IPS-20b (cell line): ENCODE measurements at regions not wholly inside any gene's neighbourhood (a gene's known extent, or its start where the extent isn't known, plus 50 kb on each side); places are given as distances from the start of the nearest gene placed in this dataset.

ENCODE experiments used
- H3K27ac ChIP-seq: one replicate; pipeline ENCODE4 v1.5.1; 2013; ENCODE audit warnings: low read length
- H3K27me3 ChIP-seq: 2 replicates; pipeline ENCODE4 v1.6.1; 2013; ENCODE audit warnings: mild to moderate bottlenecking, low read length, inconsistent platforms; ENCODE audit not compliant: insufficient read depth
- H3K36me3 ChIP-seq: 2 replicates; pipeline ENCODE4 v1.6.1; 2013; ENCODE audit warnings: low read depth, mild to moderate bottlenecking, inconsistent platforms, low read length, moderate library complexity; ENCODE audit not compliant: insufficient read depth
- H3K4me1 ChIP-seq: 2 replicates; pipeline ENCODE4 v1.6.1; 2013; ENCODE audit warnings: mild to moderate bottlenecking, control low read depth, inconsistent platforms, low read length, moderate library complexity; ENCODE audit not compliant: insufficient read depth
- H3K4me3 ChIP-seq: 2 replicates; pipeline ENCODE4 v1.5.1; 2013; ENCODE audit warnings: mild to moderate bottlenecking, low read length, inconsistent platforms
- H3K9ac ChIP-seq: 2 replicates; pipeline ENCODE4 v1.6.1; 2013; ENCODE audit warnings: low read depth, mild to moderate bottlenecking, inconsistent platforms, low read length, moderate library complexity
- H3K9me3 ChIP-seq: 2 replicates; pipeline ENCODE4 v1.6.1; 2013; ENCODE audit warnings: mild to moderate bottlenecking, low read depth, low read length, inconsistent platforms; ENCODE audit not compliant: insufficient read depth

DNA sequence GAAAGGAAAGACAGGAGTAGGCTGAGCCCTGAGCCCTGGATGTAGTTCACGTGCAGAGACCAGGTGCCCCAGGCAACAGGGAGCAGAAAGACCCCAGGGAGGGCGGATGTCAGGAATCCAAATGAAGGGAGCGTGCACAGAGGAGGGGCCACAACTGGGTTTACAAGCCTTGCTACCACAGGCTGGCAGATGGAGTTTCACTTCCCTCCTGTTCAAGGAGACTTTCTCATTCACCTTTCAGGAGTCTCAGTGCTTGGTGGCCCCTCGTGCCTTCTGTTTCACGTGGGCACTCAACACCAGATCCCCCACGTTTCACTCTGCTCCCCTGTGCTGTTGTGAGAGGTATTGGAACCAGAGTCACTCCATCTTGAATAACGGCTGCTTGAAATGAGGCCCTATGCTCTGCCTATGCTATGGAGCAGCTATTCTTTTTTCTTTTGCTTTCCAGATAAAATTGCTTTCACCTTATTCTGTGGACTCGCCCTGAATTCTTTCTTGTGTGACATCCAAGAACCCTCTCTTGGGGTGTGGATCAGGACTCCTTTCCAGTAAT, 601.4 kb upstream of the IGFBP3 start:
- Histone ChIP-seq H3K9me3 (peaks cover 12% of the 10 kb centered on the region; the same call in 1 of the 2 replicates), H3K9ac (no peak overlapping the region), H3K36me3 (no peaks in the 10 kb centered on the region), H3K4me1 (no peaks in the 10 kb centered on the region), H3K27ac (no peak overlapping the region), H3K27me3 (no peaks in the 10 kb centered on the region), H3K4me3 (no peak overlapping the region)

DNA sequence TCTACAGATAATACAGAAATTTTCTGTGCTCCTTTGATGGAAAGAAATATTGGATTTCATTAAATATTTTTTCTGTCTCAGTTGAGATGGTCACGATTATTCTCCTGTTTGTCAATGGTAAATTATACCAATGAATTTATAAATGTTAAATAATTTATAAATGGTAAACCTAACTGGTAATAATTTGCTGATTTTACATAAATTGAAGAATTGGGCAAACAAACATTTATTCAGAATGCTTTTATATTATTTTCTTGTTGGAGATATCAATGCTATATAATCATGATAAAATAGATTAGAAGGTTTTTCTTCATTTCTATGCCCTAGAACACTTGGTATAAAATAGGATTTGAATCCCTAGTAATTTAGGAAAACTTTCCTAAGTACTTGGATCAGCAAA, 597.6 kb upstream of the IGFBP3 start:
- Histone ChIP-seq H3K27ac (no peak overlapping the region), H3K9ac (no peak overlapping the region), H3K36me3 (no peaks in the 10 kb centered on the region), H3K4me3 (no peak overlapping the region), H3K9me3 (no peaks in the 10 kb centered on the region), H3K27me3 (no peaks in the 10 kb centered on the region), H3K4me1 (no peaks in the 10 kb centered on the region)

DNA sequence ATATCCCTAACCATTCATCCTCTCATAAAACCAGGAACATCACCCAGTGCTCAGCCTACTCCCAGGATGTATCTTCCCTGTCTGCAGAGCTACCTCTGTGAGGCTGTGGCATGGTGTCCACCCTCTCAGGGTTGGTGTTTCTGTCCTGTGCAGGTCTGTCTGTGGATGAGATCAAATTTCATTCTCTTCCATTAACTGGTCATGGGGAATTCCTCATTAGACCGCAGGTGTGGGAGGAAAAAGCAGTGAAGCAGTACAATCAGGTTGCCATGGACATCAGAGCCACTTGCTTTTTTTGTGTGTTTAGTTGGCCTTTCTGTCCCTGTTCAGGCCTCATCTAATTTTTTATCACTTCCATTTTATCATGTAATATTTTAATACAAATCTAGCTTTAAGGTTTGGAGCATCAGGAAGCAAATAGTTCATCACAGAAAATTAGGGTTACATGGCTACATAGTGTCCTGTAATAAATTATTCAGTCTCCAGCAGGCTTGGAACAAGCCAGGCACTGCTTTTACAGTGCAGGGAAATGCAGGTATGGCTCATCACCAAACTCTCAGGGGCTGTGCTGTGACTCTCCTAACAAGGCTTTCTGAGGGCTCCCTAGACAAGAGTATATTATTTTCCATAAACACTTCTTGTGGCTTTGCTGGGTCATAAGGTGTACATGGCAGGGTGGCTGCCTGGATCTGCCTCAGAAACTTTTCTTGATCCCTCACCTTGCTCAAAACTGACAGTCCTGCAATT, 594.9 kb upstream of the IGFBP3 start:
- H3K9ac ChIP-seq, result no peak overlapping the region
- H3K27me3 ChIP-seq, result no peaks in the 10 kb centered on the region
- H3K9me3 ChIP-seq, result no peaks in the 10 kb centered on the region
- H3K27ac ChIP-seq, result no peak overlapping the region
- no peaks in the 10 kb centered on the region for H3K4me1 ChIP-seq
- no peak overlapping the region for H3K4me3 ChIP-seq
- no peaks in the 10 kb centered on the region for H3K36me3 ChIP-seq

DNA sequence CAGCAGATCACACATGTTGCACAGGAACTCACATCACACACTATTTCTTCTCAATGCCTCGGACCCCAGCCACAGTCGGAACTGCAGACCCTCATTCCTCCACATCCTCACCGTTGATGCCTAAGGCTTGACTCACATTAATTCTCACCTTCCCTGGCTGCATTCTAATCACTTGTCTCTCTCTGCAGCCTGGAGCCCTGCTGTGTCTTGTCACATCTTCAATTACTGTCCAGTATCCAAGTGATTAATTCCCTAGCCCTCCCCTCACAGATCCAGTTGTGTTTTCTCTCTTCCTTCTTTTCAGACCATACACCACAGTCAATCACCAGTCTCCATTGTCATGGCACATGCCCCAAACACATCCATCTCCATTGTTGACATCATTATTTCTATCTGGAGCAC, 592.4 kb upstream of the IGFBP3 start:
- no peak overlapping the region for H3K9ac ChIP-seq
- H3K4me3 ChIP-seq, result no peak overlapping the region
- H3K4me1 ChIP-seq, result no peaks in the 10 kb centered on the region
- no peak overlapping the region for H3K27ac ChIP-seq
- no peaks in the 10 kb centered on the region for H3K27me3 ChIP-seq
- no peaks in the 10 kb centered on the region for H3K36me3 ChIP-seq
- no peaks in the 10 kb centered on the region for H3K9me3 ChIP-seq

DNA sequence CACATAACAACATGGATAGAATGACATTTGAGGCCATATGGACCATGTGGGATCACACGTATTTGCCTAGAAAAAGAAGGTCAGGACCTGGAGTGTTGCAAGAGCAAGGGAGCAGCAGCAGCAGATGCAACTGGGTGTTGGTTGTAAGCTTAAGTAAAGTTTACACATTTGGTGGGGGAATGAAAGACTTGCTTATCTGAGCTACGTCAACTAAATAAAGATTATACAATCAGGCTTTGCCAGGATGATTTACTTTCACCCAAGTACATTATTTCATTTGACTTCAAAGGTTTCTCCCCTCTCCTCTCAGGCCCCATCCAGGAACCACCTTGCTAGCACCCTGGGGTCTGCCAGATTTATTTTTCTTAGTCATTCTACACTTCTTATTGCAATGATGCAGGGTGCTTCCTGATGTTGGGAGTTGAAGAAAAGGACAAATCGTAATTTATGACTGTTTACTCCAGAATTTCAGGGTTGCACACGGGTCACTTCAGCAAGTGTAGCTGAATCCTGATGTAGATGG, 591.9 kb upstream of the IGFBP3 start:
- no peak overlapping the region for H3K9ac ChIP-seq
- H3K4me3 ChIP-seq, result no peak overlapping the region
- H3K27me3 ChIP-seq, result no peaks in the 10 kb centered on the region
- H3K27ac ChIP-seq, result no peak overlapping the region
- H3K36me3 ChIP-seq, result no peaks in the 10 kb centered on the region
- no peaks in the 10 kb centered on the region for H3K9me3 ChIP-seq
- no peaks in the 10 kb centered on the region for H3K4me1 ChIP-seq

DNA sequence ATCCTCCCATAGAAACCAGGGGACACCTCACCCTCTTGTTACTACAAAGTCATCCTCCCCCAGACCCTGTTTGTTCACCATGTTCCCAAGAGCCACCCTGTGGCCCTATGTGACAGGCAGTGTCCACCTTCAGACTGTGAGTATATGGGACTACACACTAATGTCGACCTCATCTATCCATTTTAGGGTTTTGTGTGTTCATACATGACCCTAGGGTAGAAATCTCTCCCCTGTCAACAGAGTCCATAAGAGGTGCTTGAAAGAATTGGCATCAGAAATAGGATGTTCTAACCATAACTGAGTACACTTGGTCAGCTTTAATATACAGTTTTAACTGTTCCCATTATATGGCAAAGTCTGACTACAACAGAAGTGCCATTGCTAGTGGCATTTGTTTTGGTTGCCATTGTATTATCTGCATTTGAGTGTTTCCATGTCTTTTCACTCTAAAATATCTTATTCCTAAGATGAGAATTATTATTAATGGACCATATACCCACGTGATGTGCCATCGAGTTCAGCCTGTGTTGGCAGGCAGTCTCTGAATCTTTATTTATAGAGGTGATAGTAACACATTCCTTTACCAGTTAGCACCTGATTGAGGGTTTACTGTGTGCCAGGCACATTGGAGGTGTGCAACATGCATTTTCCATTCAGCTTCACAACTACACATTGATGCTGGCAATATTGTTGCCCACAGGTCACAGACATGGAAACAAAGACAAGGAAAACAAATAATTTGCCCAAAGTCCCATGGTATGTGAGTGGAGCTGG, 590.6 kb upstream of the IGFBP3 start:
- H3K27me3 ChIP-seq, result no peaks in the 10 kb centered on the region

DNA sequence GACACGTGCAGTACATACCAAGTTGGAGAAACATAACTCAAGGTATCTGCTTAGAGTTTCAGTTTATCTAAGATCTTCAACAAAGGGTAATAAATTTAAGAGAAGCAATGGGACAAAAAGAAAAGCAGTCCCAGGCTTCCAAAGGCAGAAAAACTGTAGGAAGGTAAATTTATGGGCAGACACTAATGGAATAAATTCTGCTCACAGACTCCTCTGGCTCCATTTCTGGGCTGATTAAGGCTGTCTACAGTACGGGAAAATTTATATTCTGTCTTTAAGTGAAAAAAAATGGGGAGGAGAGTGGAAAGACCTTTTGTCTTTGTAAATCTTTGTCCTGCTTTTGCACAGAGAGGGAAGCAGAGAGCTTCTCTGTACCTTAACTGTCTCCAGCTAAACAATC, 587.5 kb upstream of the IGFBP3 start:
- Histone ChIP-seq H3K4me1 (no peaks in the 10 kb centered on the region), H3K9ac (no peak overlapping the region), H3K36me3 (no peaks in the 10 kb centered on the region), H3K4me3 (no peak overlapping the region), H3K27me3 (no peaks in the 10 kb centered on the region), H3K27ac (no peak overlapping the region), H3K9me3 (peaks cover 3% of the 10 kb centered on the region; the same call in 1 of the 2 replicates)

More for the DNA sequence above, 590.6 kb upstream of the IGFBP3 start:
- no peaks in the 10 kb centered on the region for H3K9me3 ChIP-seq
- H3K27ac ChIP-seq, result no peak overlapping the region
- no peak overlapping the region for H3K9ac ChIP-seq
- H3K4me1 ChIP-seq, result no peaks in the 10 kb centered on the region
- no peaks in the 10 kb centered on the region for H3K36me3 ChIP-seq
- no peak overlapping the region for H3K4me3 ChIP-seq

DNA sequence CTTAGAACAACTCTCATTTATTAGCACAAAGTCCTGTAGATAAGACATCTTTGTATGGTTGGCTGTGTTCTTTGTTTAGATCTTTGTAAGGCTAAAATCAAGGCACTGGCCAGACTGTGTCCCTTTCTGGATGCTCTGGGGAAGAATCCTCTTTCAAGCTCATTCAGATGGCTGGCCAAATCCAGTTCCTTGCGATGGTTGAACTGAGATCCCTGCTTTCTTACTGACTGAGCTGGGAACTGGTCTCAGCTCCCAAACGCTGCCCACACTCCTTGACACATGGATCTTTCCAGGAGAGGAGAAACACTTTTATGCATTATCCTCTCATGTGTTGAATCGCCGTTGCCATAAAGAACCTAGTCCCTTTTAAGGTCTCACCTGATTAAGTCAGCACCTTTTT, 586.5 kb upstream of the IGFBP3 start:
- H3K4me3 ChIP-seq, result no peak overlapping the region

DNA sequence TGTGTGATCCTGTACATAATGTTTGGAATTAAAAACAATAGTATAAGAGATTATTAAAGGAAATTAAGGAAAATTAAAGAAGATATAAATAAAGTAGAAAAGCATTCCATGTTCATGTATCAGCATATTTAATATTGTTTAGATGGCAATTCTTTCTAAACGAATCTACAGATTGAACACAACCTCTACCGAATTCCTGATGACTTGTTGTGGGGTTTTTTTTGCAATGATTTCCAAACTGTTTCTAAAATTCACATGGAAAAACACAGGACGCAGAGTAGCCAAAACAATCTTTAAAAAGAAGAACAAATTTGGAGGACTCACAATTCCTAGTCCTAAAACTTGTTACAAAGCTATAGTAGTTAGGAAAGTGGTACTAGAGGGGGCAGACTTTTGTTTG, 573.4 kb upstream of the IGFBP3 start:
- no peaks in the 10 kb centered on the region for H3K27me3 ChIP-seq
- H3K4me1 ChIP-seq, result no peaks in the 10 kb centered on the region
- no peak overlapping the region for H3K4me3 ChIP-seq
- no peak overlapping the region for H3K9ac ChIP-seq
- H3K9me3 ChIP-seq, result no peaks in the 10 kb centered on the region
- no peak overlapping the region for H3K27ac ChIP-seq
- no peaks in the 10 kb centered on the region for H3K36me3 ChIP-seq

More for the DNA sequence above, 586.5 kb upstream of the IGFBP3 start:
- no peak overlapping the region for H3K9ac ChIP-seq
- H3K36me3 ChIP-seq, result no peaks in the 10 kb centered on the region
- H3K27me3 ChIP-seq, result no peaks in the 10 kb centered on the region
- no peaks in the 10 kb centered on the region for H3K4me1 ChIP-seq
- H3K27ac ChIP-seq, result no peak overlapping the region
- peaks cover 3% of the 10 kb centered on the region; the same call in 1 of the 2 replicates for H3K9me3 ChIP-seq

DNA sequence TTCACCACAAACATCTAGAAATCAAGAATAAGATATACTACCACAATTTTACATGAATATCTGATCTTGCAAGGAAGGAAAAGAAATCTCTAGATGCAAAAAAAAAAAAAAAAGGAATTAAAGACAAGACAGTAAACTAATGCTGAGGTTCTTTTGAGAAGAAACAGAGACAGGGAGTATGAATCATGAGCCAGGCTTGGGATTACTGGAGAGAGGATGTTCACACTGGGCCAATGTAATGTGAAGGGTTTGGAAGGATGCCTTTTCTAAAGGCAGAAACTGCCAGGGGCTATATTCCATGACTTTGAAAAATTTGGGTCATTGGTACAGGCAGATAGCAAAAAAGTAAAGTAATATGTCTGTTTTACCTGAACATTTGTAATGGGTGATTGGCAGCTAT, 573.0 kb upstream of the IGFBP3 start:
- Histone ChIP-seq H3K27ac (no peak overlapping the region), H3K9ac (no peak overlapping the region), H3K36me3 (no peaks in the 10 kb centered on the region), H3K4me3 (no peak overlapping the region), H3K27me3 (no peaks in the 10 kb centered on the region), H3K4me1 (no peaks in the 10 kb centered on the region), H3K9me3 (no peaks in the 10 kb centered on the region)

DNA sequence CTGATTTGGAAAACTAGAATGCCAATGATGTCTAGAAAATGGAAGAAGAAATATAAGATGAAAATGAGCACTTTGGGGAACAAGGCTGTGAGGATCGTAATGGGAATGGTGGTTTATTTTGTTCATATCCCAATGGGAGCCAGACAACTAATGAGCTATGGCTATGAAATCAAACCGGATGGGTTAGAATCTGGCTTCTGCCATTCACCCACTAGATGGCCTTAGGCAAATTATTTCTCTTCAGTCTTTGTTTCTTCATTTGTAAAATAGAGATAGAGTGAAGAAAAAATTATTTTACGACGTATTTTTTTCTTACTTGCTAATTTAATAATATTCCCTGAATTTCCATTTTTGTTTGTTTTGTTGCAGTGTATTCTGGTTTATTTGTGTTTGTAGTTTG, 572.1 kb upstream of the IGFBP3 start:
- no peak overlapping the region for H3K9ac ChIP-seq
- no peaks in the 10 kb centered on the region for H3K4me1 ChIP-seq
- H3K27me3 ChIP-seq, result no peaks in the 10 kb centered on the region
- no peak overlapping the region for H3K4me3 ChIP-seq
- no peaks in the 10 kb centered on the region for H3K9me3 ChIP-seq
- H3K36me3 ChIP-seq, result no peaks in the 10 kb centered on the region
- H3K27ac ChIP-seq, result no peak overlapping the region

DNA sequence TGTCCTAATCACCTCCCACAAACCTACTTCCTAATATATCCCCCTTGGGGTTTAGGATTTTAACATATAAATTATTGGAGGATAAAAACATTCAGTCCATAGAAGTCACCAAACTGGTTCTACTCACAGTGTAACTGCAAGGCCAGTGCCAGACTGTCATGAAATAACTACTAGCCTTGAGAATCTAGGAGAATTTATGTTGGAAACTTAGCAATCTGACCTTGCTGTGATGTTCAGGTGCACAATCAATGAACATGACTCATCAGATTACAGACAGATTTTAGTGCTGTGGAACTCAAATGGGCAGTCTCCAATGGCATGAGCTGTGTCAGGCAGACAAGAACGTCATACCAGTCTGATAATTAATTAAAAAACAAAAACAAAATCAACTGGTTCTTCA, 571.4 kb upstream of the IGFBP3 start:
- Histone ChIP-seq H3K9ac (no peak overlapping the region), H3K36me3 (no peaks in the 10 kb centered on the region), H3K4me3 (no peak overlapping the region), H3K9me3 (no peaks in the 10 kb centered on the region), H3K27ac (no peak overlapping the region), H3K27me3 (no peaks in the 10 kb centered on the region), H3K4me1 (no peaks in the 10 kb centered on the region)
